HEK293T (cell line): ENCODE measurements at regions not wholly inside any gene's neighbourhood (a gene's known extent, or its start where the extent isn't known, plus 50 kb on each side); places are given as distances from the start of the nearest gene placed in this dataset.

Experiments
- ARNT ChIP-seq: fragments of 450-650 bp; IDR thresholded peaks from 2 replicates; pipeline ENCODE4 v1.6.1; 2017; ENCODE audit warnings: mild to moderate bottlenecking
- BHLHE40 ChIP-seq: fragments of 450-650 bp; IDR thresholded peaks from 2 replicates; pipeline ENCODE4 v1.6.1; 2016; ENCODE audit warnings: mild to moderate bottlenecking, moderate library complexity, borderline replicate concordance
- CTBP1 ChIP-seq: fragments of 450-650 bp; IDR thresholded peaks from 2 replicates; pipeline ENCODE4 v1.6.1; 2016; ENCODE audit warnings: borderline replicate concordance
- ELF4 ChIP-seq: fragments of 450-650 bp; IDR thresholded peaks from 2 replicates; pipeline ENCODE4 v1.6.1; 2017; ENCODE audit warnings: antibody characterized with exemption
- FOXA1 ChIP-seq: fragments of 450-650 bp; IDR thresholded peaks from 2 replicates; pipeline ENCODE4 v1.6.1; 2016; ENCODE audit warnings: mild to moderate bottlenecking
- FOXK2 ChIP-seq: fragments of 450-650 bp; IDR thresholded peaks from 2 replicates; pipeline ENCODE4 v1.6.1; 2016; ENCODE audit warnings: mild to moderate bottlenecking
- FOXM1 ChIP-seq: fragments of 450-650 bp; IDR thresholded peaks from 2 replicates; pipeline ENCODE4 v1.6.1; 2017; ENCODE audit warnings: mild to moderate bottlenecking, borderline replicate concordance
- HDGF ChIP-seq: fragments of 450-650 bp; IDR thresholded peaks from 2 replicates; pipeline ENCODE4 v1.6.1; 2017; ENCODE audit warnings: antibody characterized with exemption, borderline replicate concordance
- L3MBTL2 ChIP-seq: fragments of 450-650 bp; conservative IDR thresholded peaks from 2 replicates; pipeline ENCODE4 v1.6.1; 2016; ENCODE audit warnings: mild to moderate bottlenecking
- NFRKB ChIP-seq: fragments of 450-650 bp; IDR thresholded peaks from 2 replicates; pipeline ENCODE4 v1.6.1; 2016; ENCODE audit warnings: mild to moderate bottlenecking, moderate library complexity
- SP1 ChIP-seq: fragments of 450-650 bp; IDR thresholded peaks from 2 replicates; pipeline ENCODE4 v1.6.1; 2017
- SUZ12 ChIP-seq: fragments of 450-650 bp; IDR thresholded peaks from 2 replicates; pipeline ENCODE4 v1.6.1; 2016; ENCODE audit warnings: mild to moderate bottlenecking
- TARDBP ChIP-seq: fragments of 450-650 bp; IDR thresholded peaks from 2 replicates; pipeline ENCODE4 v1.6.1; 2016
- TF ChIP-seq, protein P1 (sequence below): fragments of 450-650 bp; IDR thresholded peaks from 2 replicates; pipeline ENCODE4 v1.6.1; 2016

DNA sequence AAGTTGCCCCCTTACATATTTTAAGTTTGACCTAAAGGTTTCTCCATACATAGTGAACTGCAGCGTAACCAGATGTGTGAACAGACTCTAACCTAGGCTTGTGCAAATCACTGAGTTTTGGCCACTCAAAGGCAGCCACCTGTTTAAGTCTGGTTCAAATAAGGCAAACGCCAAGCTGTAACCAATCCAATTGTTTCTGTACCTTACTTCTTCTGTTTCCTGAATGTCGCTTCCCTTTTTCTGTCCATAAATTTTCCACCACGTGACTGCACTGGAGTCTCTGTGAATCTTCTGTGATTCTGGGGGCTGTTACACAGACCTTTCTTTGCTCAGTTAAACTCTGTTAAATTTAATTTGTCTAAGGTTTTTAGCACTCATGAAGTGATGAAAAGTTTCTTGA is 618.8 kb downstream of the GLUD2 start:
- TF ChIP-seq SP1 (no peak), BHLHE40 (no peak), ELF4 (no peak), HDGF (no peak), CTBP1 (no peak), FOXK2 (no peak), FOXA1 (no peak), L3MBTL2 (no peak), ARNT (no peak), SUZ12 (no peak), NFRKB (no peak), FOXM1 (no peak), TARDBP (no peak)
- TF ChIP-seq, protein P1, sequence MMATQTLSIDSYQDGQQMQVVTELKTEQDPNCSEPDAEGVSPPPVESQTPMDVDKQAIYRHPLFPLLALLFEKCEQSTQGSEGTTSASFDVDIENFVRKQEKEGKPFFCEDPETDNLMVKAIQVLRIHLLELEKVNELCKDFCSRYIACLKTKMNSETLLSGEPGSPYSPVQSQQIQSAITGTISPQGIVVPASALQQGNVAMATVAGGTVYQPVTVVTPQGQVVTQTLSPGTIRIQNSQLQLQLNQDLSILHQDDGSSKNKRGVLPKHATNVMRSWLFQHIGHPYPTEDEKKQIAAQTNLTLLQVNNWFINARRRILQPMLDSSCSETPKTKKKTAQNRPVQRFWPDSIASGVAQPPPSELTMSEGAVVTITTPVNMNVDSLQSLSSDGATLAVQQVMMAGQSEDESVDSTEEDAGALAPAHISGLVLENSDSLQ, result no peak
